NB4 (cell line): ENCODE measurements at regions not wholly inside any gene's neighbourhood (a gene's known extent, or its start where the extent isn't known, plus 50 kb on each side); places are given as distances from the start of the nearest gene placed in this dataset.
A peak's percentile ranks its signal among the peaks of the same experiment; 100 is the strongest.
"Not testable (repeated sequence)": the region's sequence is repeated elsewhere in the genome, so short reads cannot be mapped to it uniquely, and the experiment has no call there.

ENCODE experiments used
- DNase-seq: peaks from one replicate; pipeline ENCODE4 v3.0.0; 2010; ENCODE audit warnings: low read depth
- H3K4me3 ChIP-seq: one replicate; pipeline ENCODE4 v1.5.1; 2011; ENCODE audit warnings: mild to moderate bottlenecking, low read depth, low read length, moderate library complexity
- MYC ChIP-seq: IDR thresholded peaks from 2 replicates; pipeline ENCODE4 v1.6.1; 2011; ENCODE audit warnings: low read depth, low read length
- POLR2A ChIP-seq: IDR thresholded peaks from 2 replicates; pipeline ENCODE4 v1.6.1; 2011; ENCODE audit warnings: mild to moderate bottlenecking; ENCODE audit not compliant: insufficient read length; ENCODE audit errors: extremely low read depth
- TF ChIP-seq, protein P1 (sequence below): IDR thresholded peaks from 2 replicates; pipeline ENCODE4 v1.6.1; 2011; ENCODE audit warnings: low read depth, low read length
- TF ChIP-seq, protein P2 (sequence below): IDR thresholded peaks from one replicate; pipeline ENCODE4 v1.5.1; 2012; ENCODE audit warnings: low read depth, low read length

DNA sequence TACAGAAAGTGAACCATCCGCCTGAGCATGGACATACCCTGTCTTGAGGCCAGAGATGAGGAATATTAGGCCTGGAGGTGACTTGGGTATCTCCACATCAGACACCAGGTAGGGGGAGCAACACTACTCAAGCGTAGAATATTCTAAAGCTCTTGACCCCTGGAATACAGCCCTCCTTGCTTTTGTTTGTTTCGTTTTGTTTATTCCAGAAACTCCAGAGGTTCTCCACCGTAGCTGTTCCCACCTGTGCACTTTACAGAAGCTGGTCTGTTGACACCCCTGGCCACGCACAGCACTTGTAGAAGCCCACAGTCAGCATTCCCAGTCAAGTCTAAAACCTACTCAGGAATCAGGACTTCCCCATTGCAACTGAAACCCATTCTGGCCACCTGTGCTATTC is 139.6 kb upstream of the NEBL start:
- TF ChIP-seq, protein P1, sequence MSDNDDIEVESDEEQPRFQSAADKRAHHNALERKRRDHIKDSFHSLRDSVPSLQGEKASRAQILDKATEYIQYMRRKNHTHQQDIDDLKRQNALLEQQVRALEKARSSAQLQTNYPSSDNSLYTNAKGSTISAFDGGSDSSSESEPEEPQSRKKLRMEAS, result no peak
- TF ChIP-seq, protein P2, sequence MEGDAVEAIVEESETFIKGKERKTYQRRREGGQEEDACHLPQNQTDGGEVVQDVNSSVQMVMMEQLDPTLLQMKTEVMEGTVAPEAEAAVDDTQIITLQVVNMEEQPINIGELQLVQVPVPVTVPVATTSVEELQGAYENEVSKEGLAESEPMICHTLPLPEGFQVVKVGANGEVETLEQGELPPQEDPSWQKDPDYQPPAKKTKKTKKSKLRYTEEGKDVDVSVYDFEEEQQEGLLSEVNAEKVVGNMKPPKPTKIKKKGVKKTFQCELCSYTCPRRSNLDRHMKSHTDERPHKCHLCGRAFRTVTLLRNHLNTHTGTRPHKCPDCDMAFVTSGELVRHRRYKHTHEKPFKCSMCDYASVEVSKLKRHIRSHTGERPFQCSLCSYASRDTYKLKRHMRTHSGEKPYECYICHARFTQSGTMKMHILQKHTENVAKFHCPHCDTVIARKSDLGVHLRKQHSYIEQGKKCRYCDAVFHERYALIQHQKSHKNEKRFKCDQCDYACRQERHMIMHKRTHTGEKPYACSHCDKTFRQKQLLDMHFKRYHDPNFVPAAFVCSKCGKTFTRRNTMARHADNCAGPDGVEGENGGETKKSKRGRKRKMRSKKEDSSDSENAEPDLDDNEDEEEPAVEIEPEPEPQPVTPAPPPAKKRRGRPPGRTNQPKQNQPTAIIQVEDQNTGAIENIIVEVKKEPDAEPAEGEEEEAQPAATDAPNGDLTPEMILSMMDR, result no peak
- TF ChIP-seq POLR2A, result no peak
- H3K4me3 ChIP-seq, result no peak overlapping the region
- no peak for DNase-seq

DNA sequence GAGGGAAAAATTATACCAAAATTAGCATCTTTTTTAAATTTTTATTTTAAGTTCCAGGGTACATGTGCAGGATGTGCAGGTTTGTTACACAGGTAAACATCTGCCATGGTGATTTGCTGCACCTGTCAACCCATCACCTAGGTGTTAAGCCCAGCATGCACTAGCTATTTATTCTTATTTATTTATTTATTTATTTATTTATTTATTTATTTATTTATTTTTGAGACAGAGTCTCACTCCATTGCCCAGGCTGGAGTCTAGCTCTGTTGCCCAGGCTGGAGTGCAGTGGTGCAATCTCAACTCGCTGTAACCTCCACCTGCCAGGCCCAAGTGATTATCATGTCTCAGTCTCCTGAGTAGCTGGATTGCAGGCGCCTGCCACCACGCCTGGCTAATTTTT is 137.7 kb upstream of the NEBL start:
- DNase-seq, result not testable (repeated sequence)

DNA sequence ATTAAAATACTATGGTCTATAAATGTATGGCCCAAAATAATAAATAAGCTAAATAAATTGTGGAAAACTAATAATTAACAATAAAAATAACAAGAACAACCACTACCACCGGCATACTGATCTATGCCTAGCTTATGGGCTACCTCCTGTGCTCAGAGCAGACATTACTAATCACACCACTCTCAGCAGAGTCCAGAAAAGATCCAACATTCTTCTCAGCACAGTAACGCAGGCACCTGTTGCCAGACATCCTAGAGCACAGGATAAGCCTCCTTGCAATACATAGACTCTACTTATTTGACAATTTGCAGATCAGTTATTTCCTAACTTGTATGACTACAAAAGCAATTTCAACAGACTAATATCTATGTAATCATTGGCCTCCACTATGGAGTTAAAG is 137.1 kb upstream of the NEBL start:
- DNase-seq, result no peak
- TF ChIP-seq MYC (no peak), POLR2A (no peak)
- TF ChIP-seq, protein P1, result no peak
- TF ChIP-seq, protein P2, result no peak

More for the DNA sequence above, 137.7 kb upstream of the NEBL start:
- not testable (repeated sequence) for H3K4me3 ChIP-seq

DNA sequence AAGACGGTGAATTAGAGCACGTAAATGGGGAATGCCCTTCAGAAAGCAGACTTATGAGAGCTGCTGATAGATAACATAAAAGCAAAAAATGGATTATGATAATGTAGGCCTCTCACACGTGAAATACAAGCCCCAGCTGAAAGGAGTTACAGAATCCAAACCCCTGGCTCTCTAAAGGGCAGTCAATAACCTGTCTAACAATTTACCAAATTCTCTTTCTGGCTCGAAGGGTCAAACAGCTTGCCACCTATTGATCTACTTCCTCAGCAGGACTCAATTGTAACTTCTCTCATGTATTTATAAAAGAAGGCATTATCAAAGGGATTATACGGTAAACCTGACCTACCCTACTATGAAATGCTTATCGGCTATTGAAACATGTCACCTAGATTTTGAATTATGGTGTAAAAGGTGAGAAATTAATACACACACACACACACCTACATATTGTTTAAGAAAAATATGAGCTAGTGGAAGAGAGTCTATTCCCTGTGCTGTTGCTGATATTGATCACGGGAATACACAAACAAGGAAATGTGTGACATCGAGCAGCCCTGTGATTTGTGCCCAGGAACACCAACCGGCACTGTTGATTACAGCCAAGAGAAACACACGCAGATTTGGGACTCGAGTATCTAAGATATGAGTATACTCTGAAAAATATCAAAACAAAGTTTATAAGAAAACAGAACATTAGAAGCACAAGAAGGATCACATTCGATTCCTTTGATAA is 135.6 kb upstream of the NEBL start:
- DNase-seq, result no peak
- no peak overlapping the region for H3K4me3 ChIP-seq
- TF ChIP-seq, protein P2, result no peak
- TF ChIP-seq MYC (no peak), POLR2A (no peak)
- TF ChIP-seq, protein P1, result no peak

More for the DNA sequence above, 137.1 kb upstream of the NEBL start:
- no peak overlapping the region for H3K4me3 ChIP-seq

DNA sequence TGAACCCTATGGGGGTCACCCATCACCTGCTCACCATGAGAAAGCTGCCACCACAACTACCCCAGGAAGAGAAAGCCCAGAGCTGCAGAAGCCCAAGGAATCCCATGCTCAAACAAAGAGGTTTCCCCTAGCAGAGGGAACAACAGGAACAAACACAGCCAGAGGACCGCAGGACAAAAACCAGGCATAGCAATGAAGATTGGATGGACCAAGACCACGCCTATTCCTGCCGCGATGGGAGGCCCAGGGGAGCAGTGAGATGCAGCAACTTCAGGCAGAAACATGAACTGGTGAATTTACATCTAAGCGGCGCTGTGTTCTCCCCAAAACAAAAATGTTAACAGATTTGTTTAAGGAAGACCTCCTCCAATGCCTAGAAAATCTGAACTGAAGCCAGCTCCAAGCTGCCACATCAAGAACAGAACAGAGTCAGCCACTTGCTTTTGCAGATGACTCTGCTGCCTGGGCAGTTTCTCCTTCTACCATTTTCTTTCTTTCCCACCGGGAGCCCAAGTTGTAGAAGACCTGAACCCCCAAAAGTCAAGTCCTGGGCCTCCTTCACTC is 134.2 kb upstream of the NEBL start:
- DNase-seq, result no peak
- TF ChIP-seq MYC (no peak), POLR2A (no peak)
- TF ChIP-seq, protein P1, result no peak
- TF ChIP-seq, protein P2, result no peak
- no peak overlapping the region for H3K4me3 ChIP-seq

DNA sequence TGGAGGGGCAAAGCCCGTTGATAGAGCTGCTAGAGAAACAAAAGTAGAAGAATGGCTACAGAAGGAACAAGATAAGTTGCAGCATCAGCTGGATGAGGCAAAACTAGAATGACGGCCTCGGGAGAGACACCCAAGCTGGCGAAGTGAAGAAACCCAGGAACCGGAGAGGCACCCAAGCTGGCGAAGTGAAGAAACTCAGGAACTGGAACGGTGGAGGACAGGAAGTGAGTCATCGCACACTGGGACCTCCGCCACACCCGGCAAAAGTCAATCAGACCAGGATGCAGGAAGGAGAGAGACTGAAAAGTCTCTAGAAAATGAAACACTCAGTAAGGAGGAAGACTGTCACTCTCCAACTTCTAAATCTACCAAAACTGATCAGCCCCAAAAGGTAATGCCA is 133.0 kb upstream of the NEBL start:
- peak overlapping the region; percentile 16 for H3K4me3 ChIP-seq
- peak; percentile 85 for DNase-seq
- no peak for TF ChIP-seq POLR2A
- TF ChIP-seq MYC, result no peak
- TF ChIP-seq, protein P2, result no peak
- TF ChIP-seq, protein P1, result no peak
